GM23248 (cell line): ENCODE measurements at regions not wholly inside any gene's neighbourhood (a gene's known extent, or its start where the extent isn't known, plus 50 kb on each side); places are given as distances from the start of the nearest gene placed in this dataset. TPM values are rescaled to one million over a fixed set of nuclear protein-coding genes. Genes with fewer than 3 reads are reported as not detected.

ENCODE experiments used
- DNase-seq: peaks from one replicate; pipeline ENCODE4 v3.0.0-alpha.2; 2015
- H2AFZ ChIP-seq: fragments of 200-600 bp; sonication (generic); 2 replicates; pipeline ENCODE4 v1.6.1; 2016; ENCODE audit warnings: antibody characterized with exemption
- H3F3A ChIP-seq: fragments of 200-600 bp; sonication (generic); 2 replicates; pipeline ENCODE4 v1.6.1; 2016; ENCODE audit warnings: mild to moderate bottlenecking, antibody characterized with exemption, mixed run types; ENCODE audit not compliant: insufficient read depth
- H3K27ac ChIP-seq: fragments of 200-600 bp; sonication (generic); 2 replicates; pipeline ENCODE4 v1.5.1; 2016; ENCODE audit warnings: mild to moderate bottlenecking
- H3K27me3 ChIP-seq: fragments of 200-600 bp; sonication (generic); replicated peaks from 2 replicates; pipeline ENCODE4 v1.6.1; 2016; ENCODE audit warnings: mild to moderate bottlenecking; ENCODE audit not compliant: insufficient read depth
- H3K36me3 ChIP-seq: fragments of 200-600 bp; sonication (generic); 2 replicates; pipeline ENCODE4 v1.6.1; 2016; ENCODE audit warnings: low read depth, mild to moderate bottlenecking
- H3K4me1 ChIP-seq: fragments of 200-600 bp; sonication (generic); 2 replicates; pipeline ENCODE4 v1.6.1; 2016; ENCODE audit warnings: mild to moderate bottlenecking; ENCODE audit not compliant: insufficient read depth
- H3K4me2 ChIP-seq: fragments of 200-600 bp; sonication (generic); one replicate; pipeline ENCODE4 v1.6.1; 2016; ENCODE audit warnings: mild to moderate bottlenecking; ENCODE audit not compliant: unreplicated experiment
- H3K4me3 ChIP-seq: fragments of 200-600 bp; sonication (generic); 2 replicates; pipeline ENCODE4 v1.5.1; 2016; ENCODE audit warnings: mild to moderate bottlenecking
- H3K79me2 ChIP-seq: fragments of 200-600 bp; sonication (generic); 2 replicates; pipeline ENCODE4 v1.6.1; 2016; ENCODE audit warnings: mild to moderate bottlenecking; ENCODE audit not compliant: insufficient read depth
- H3K9ac ChIP-seq: fragments of 200-600 bp; sonication (generic); 2 replicates; pipeline ENCODE4 v1.6.1; 2016; ENCODE audit warnings: mild to moderate bottlenecking
- H3K9me2 ChIP-seq: fragments of 200-600 bp; sonication (generic); 2 replicates; pipeline ENCODE4 v1.6.1; 2016; ENCODE audit warnings: mixed run types, mild to moderate bottlenecking, moderate library complexity; ENCODE audit not compliant: insufficient read depth
- H3K9me3 ChIP-seq: fragments of 200-600 bp; sonication (generic); one replicate; pipeline ENCODE4 v1.6.1; 2017; ENCODE audit warnings: low read depth
- H4K20me1 ChIP-seq: fragments of 200-600 bp; sonication (generic); 2 replicates; pipeline ENCODE4 v1.6.0; 2016; ENCODE audit not compliant: insufficient read depth
- EZH2 ChIP-seq: fragments of 200-600 bp; sonication (generic); IDR thresholded peaks from 2 replicates; pipeline ENCODE4 v1.6.1; 2018; ENCODE audit warnings: antibody characterized with exemption, mild to moderate bottlenecking; ENCODE audit not compliant: insufficient read depth, poor library complexity, severe bottlenecking
- EZH2phosphoT487 ChIP-seq: fragments of 200-600 bp; sonication (generic); IDR thresholded peaks from 2 replicates; pipeline ENCODE4 v1.6.1; 2018; ENCODE audit warnings: antibody characterized with exemption, moderate library complexity, mild to moderate bottlenecking, low read depth; ENCODE audit not compliant: insufficient read depth
- in situ Hi-C: fragments of 300-500 bp; cut with MboI; formaldehyde crosslinking; loops from 2 replicates; pipeline ENCODE4 v1.15.0; 2020
- small RNA-seq: library from RNA; depleted of rRNA; stranded (forward); fragments of <200 nt; gene quantifications from one replicate; pipeline ENCODE3, GENCODE V24; 2014; ENCODE audit warnings: low read depth, low replicate concordance

DNA sequence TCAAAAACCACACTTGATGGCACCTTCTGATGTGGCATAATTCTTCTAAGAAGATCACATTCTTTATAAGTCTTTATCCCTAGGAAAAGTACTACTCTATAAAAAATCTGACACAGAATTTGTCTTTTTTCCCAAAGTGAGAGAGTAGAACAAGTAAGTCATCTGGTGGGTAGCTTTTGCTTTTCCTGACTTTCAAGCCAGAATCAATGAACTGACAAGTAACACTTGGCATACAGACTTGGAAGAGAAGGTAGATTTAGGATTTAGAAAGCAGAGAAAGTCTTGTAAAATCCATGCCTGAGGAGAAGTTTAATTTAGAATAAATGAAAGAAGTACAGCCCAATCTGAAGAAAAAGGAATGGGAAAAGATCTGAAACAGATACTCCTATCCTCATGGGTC lies 66.6 kb upstream of the TUSC7 start:
- H2AFZ ChIP-seq: no peak overlapping the region
- no peaks in the 10 kb centered on the region for H3K36me3 ChIP-seq
- H3K9ac ChIP-seq: no peak overlapping the region
- H3K27me3 ChIP-seq: no peaks in the 10 kb centered on the region
- DNase-seq: no peak
- no peaks in the 10 kb centered on the region for H3K9me2 ChIP-seq
- no peaks in the 10 kb centered on the region for H3K79me2 ChIP-seq
- no peaks in the 10 kb centered on the region for H3F3A ChIP-seq
- H3K4me1 ChIP-seq: no peaks in the 10 kb centered on the region
- H3K27ac ChIP-seq: no peak overlapping the region
- no peak overlapping the region for H3K4me3 ChIP-seq
- H3K9me3 ChIP-seq: no peaks in the 10 kb centered on the region
- H3K4me2 ChIP-seq: no peak overlapping the region
- no peaks in the 10 kb centered on the region for H4K20me1 ChIP-seq
- TF ChIP-seq EZH2phosphoT487 (no peak), EZH2 (no peak)
- in situ Hi-C loops: no loop called here

GRCh38 chr3:116647996-116648395 lies 61.6 kb upstream of the TUSC7 start:
- H3K36me3 ChIP-seq: no peaks in the 10 kb centered on the region
- no peaks in the 10 kb centered on the region for H3K4me1 ChIP-seq
- no peak overlapping the region for H3K9ac ChIP-seq
- H3K9me2 ChIP-seq: no peaks in the 10 kb centered on the region
- no peaks in the 10 kb centered on the region for H3K27me3 ChIP-seq
- H3K4me3 ChIP-seq: no peak overlapping the region
- no peak for DNase-seq
- no peaks in the 10 kb centered on the region for H3K9me3 ChIP-seq
- no peak for TF ChIP-seq EZH2
- TF ChIP-seq EZH2phosphoT487: no peak
- no peaks in the 10 kb centered on the region for H4K20me1 ChIP-seq
- H3K79me2 ChIP-seq: no peaks in the 10 kb centered on the region
- H2AFZ ChIP-seq: no peak overlapping the region
- no peak overlapping the region for H3K27ac ChIP-seq
- no peak overlapping the region for H3K4me2 ChIP-seq
- H3F3A ChIP-seq: no peaks in the 10 kb centered on the region
- in situ Hi-C loops: no loop called here

Small RNAs in the stretch of these regions (small RNA-seq; reads per million reads assigned to genes)
- gene RN7SL582P: not detected
